HCT116 (cell line): ENCODE measurements at regions not wholly inside any gene's neighbourhood (a gene's known extent, or its start where the extent isn't known, plus 50 kb on each side); places are given as distances from the start of the nearest gene placed in this dataset.

Source experiments
- ATAC-seq: fragments of 200-7000 bp; cut with Tn5 transposase; 2 replicates; pipeline ENCODE4 v1.9.1; 2020; ENCODE audit warnings: mild to moderate bottlenecking, moderate library complexity
- BruUV-seq: library from RNA; stranded (reverse); fragments of 400-500 nt; replicated peaks from 2 replicates; lab custom pipeline; 2021; lab: Mats Ljungman, UMichigan
- CTCF ChIA-PET: fragments of 300-600 bp; sonication (Branson Sonifier 250); formaldehyde crosslinking; loops from one replicate; lab custom pipeline; 2021; ENCODE audit warnings: antibody characterized with exemption; lab: Charles Lee
- POLR2A ChIA-PET: fragments of 300-600, 350-600 bp; sonication (Branson Sonifier 250); formaldehyde crosslinking; loops from one replicate; lab custom pipeline; 2021; ENCODE audit warnings: antibody characterized with exemption; lab: Charles Lee
- RAD21 ChIA-PET, 2 experiments: fragments of 300-600 bp; sonication (Branson Sonifier 250); formaldehyde crosslinking; loops; one replicate each; lab custom pipeline; 2023; ENCODE audit warnings: low total read pairs in 2 of 2; ENCODE audit not compliant: uncharacterized antibody in 2 of 2, unreplicated experiment in 2 of 2, low non-redundant PET in 1 of 2; lab: Charles Lee
- DNase-seq: peaks from one replicate; pipeline ENCODE4 v3.0.0-alpha.2; 2010; ENCODE audit warnings: low read depth, low spot score
- H2AFZ ChIP-seq: fragments of 200-600 bp; shearing (Covaris generic), sonication (generic); 2 replicates; pipeline ENCODE4 v1.6.1; 2017; ENCODE audit warnings: low read depth, mixed run types, mixed read lengths, antibody characterized with exemption, low read length; ENCODE audit not compliant: poor library complexity, severe bottlenecking
- H3K27ac ChIP-seq: 2 replicates; pipeline ENCODE4 v1.5.1; 2012; ENCODE audit warnings: low read depth, low read length
- H3K27me3 ChIP-seq: fragments of 200-600 bp; sonication (generic); 2 replicates; pipeline ENCODE4 v1.6.1; 2016; ENCODE audit warnings: mixed run types, low read length, mixed read lengths; ENCODE audit not compliant: insufficient read depth
- H3K36me3 ChIP-seq, 2 experiments: fragments of 200-500 bp in 1 of 2; fragments of 200-600 bp in 1 of 2; sonication (Bioruptor generic) in 1 of 2; sonication (generic) in 1 of 2; 2 replicates each; pipeline versions ENCODE4 v1.5.1 to v1.6.1; 2014 to 2016; ENCODE audit warnings: low read length in 2 of 2, inconsistent platforms in 1 of 2, mixed read lengths in 1 of 2, mixed run types in 1 of 2; ENCODE audit not compliant: insufficient read depth in 2 of 2, control insufficient read depth in 1 of 2
- H3K4me1 ChIP-seq, 2 experiments: fragments of 200-600 bp in 1 of 2; sonication (generic) in 1 of 2; 2 replicates each; pipeline versions ENCODE4 v1.5.1 to v1.6.1; 2012 to 2017; ENCODE audit warnings: low read length in 2 of 2, inconsistent platforms in 1 of 2, mild to moderate bottlenecking in 1 of 2, mixed read lengths in 1 of 2, mixed run types in 1 of 2, moderate library complexity in 1 of 2; ENCODE audit not compliant: insufficient read depth in 2 of 2, control insufficient read depth in 1 of 2
- H3K4me2 ChIP-seq: fragments of 200-600 bp; sonication (generic); 2 replicates; pipeline ENCODE4 v1.6.1; 2017; ENCODE audit warnings: mixed run types, low read length, mixed read lengths
- H3K4me3 ChIP-seq, 2 experiments: fragments of 200-600 bp in 1 of 2; sonication (generic) in 1 of 2; replicated peaks in 1 of 2; 2 replicates each; pipeline ENCODE4 v1.5.1; 2011 to 2016; ENCODE audit warnings: low read length in 2 of 2, control low read depth in 1 of 2, low read depth in 1 of 2, mild to moderate bottlenecking in 1 of 2, mixed read lengths in 1 of 2, mixed run types in 1 of 2
- H3K79me2 ChIP-seq: fragments of 200-600 bp; sonication (generic); 2 replicates; pipeline ENCODE4 v1.6.1; 2017; ENCODE audit warnings: mild to moderate bottlenecking, mixed run types, low read length, moderate library complexity, mixed read lengths; ENCODE audit not compliant: insufficient read depth
- H3K9ac ChIP-seq: fragments of 200-600 bp; sonication (generic); 2 replicates; pipeline ENCODE4 v1.6.1; 2016; ENCODE audit warnings: low read length, mixed read lengths
- H3K9me2 ChIP-seq: fragments of 200-600 bp; sonication (generic), shearing (Covaris generic); 2 replicates; pipeline ENCODE4 v1.6.1; 2017; ENCODE audit warnings: mixed run types, mild to moderate bottlenecking, moderate library complexity; ENCODE audit not compliant: insufficient read depth
- H3K9me3 ChIP-seq, 2 experiments: fragments of 200-500 bp in 1 of 2; fragments of 200-600 bp in 1 of 2; sonication (Bioruptor generic) in 1 of 2; sonication (generic) in 1 of 2; 2 replicates each; pipeline ENCODE4 v1.6.1; 2014 to 2017; ENCODE audit warnings: low read length in 2 of 2, mixed read lengths in 2 of 2, inconsistent platforms in 1 of 2, low read depth in 1 of 2, mild to moderate bottlenecking in 1 of 2, mixed run types in 1 of 2, moderate library complexity in 1 of 2; ENCODE audit not compliant: control insufficient read depth in 1 of 2, insufficient read depth in 1 of 2
- H4K20me1 ChIP-seq: fragments of 200-600 bp; sonication (generic), shearing (Covaris generic); 2 replicates; pipeline ENCODE4 v1.6.1; 2017; ENCODE audit warnings: mixed run types, mild to moderate bottlenecking, moderate library complexity; ENCODE audit not compliant: insufficient read depth
- CBX3 ChIP-seq: IDR thresholded peaks from 2 replicates; pipeline ENCODE4 v1.6.1; 2012; ENCODE audit warnings: low read depth
- CEBPB ChIP-seq: IDR thresholded peaks from 2 replicates; pipeline ENCODE4 v1.6.1; 2012; ENCODE audit warnings: low read depth
- EGR1 ChIP-seq: IDR thresholded peaks from 2 replicates; pipeline ENCODE4 v1.6.1; 2012; ENCODE audit warnings: low read depth
- ELF1 ChIP-seq: IDR thresholded peaks from 2 replicates; pipeline ENCODE4 v1.6.1; 2012; ENCODE audit warnings: low read depth, borderline replicate concordance
- EZH2 ChIP-seq: fragments of 200-600 bp; sonication (generic); IDR thresholded peaks from 2 replicates; pipeline ENCODE4 v1.6.1; 2017; ENCODE audit warnings: antibody characterized with exemption, mixed run types
- JUND ChIP-seq: IDR thresholded peaks from 2 replicates; pipeline ENCODE4 v1.6.1; 2012
- POLR2A ChIP-seq: IDR thresholded peaks from 2 replicates; pipeline ENCODE4 v1.7.0; 2011; ENCODE audit warnings: borderline replicate concordance; ENCODE audit not compliant: insufficient read depth, insufficient read length; ENCODE audit errors: extremely low read depth
- POLR2AphosphoS5 ChIP-seq: IDR thresholded peaks from 2 replicates; pipeline ENCODE4 v1.6.1; 2011; ENCODE audit warnings: mild to moderate bottlenecking, low read depth, low read length, moderate library complexity
- SIN3A ChIP-seq: IDR thresholded peaks from 2 replicates; pipeline ENCODE4 v1.6.1; 2012; ENCODE audit warnings: low read depth
- SP1 ChIP-seq: IDR thresholded peaks from 2 replicates; pipeline ENCODE4 v1.6.1; 2012; ENCODE audit warnings: low read depth
- TCF7L2 ChIP-seq: IDR thresholded peaks from 2 replicates; pipeline ENCODE4 v1.7.0; 2011; ENCODE audit warnings: borderline replicate concordance, inconsistent platforms; ENCODE audit not compliant: insufficient read depth, insufficient read length; ENCODE audit errors: extremely low read depth
- YY1 ChIP-seq: IDR thresholded peaks from 2 replicates; pipeline ENCODE4 v1.6.1; 2011; ENCODE audit warnings: low read length, low read depth, moderate library complexity, mild to moderate bottlenecking; ENCODE audit not compliant: insufficient replicate concordance; ENCODE audit errors: extremely low read depth
- ZFX ChIP-seq: fragments of 450-650 bp; IDR thresholded peaks from 2 replicates; pipeline ENCODE4 v1.6.1; 2017
- ZNF274 ChIP-seq: fragments of 200-500 bp; sonication (Bioruptor generic); IDR thresholded peaks from 2 replicates; pipeline ENCODE4 v1.6.1; 2014; ENCODE audit warnings: mild to moderate bottlenecking, low read depth, low read length, inconsistent platforms
- intact Hi-C: fragments of 100-400 bp; cut with micrococcal nuclease; formaldehyde crosslinking; loops from 2 replicates; pipeline ENCODE4 v1.10.0; 2022
- TF ChIP-seq, protein P1 (sequence below): IDR thresholded peaks from 2 replicates; pipeline ENCODE4 v1.6.1; 2012; ENCODE audit warnings: low read depth
- TF ChIP-seq, protein P2 (sequence below), 3 experiments: fragments of 200-600 bp in 1 of 3; sonication (generic) in 1 of 3; IDR thresholded peaks in 2 of 3; conservative IDR thresholded peaks in 1 of 3; 2 replicates each; pipeline ENCODE4 v1.5.1; 2012 to 2017; ENCODE audit warnings: low read depth in 2 of 3, low read length in 2 of 3, antibody characterized with exemption in 1 of 3, borderline replicate concordance in 1 of 3, control low read depth in 1 of 3, mild to moderate bottlenecking in 1 of 3, mixed read lengths in 1 of 3, mixed run types in 1 of 3, moderate library complexity in 1 of 3; ENCODE audit not compliant: insufficient read depth in 1 of 3
- TF ChIP-seq, protein P3 (sequence below): IDR thresholded peaks from 2 replicates; pipeline ENCODE4 v1.6.1; 2012

DNA sequence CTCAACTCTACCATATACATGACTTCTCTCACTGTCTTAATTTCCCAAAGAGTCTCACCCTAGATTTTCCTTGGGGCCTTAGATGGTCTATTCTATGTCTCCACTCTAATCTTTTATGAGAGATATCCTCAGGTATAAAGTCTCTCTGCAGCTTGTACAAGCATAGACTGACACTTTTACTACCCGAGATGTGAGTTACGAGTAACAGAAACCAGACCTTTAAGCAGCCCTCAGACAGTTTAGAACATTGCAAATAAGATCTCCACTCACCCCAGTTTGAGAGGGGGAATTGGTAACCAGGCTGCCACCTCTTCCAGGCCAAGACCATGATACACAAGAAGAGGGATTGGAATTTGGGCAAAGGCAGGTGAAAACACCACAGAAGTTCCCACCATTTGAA lies 542.5 kb downstream of the TLE4 start:
- Histone ChIP-seq H3K27me3 (no peaks in the 10 kb centered on the region), H3K9ac (no peak overlapping the region), H3K9me3 (peaks cover 6 to 30% of the 10 kb centered on the region in 2 experiments; a peak in 2 of 4 replicates), H2AFZ (no peak overlapping the region), H3K4me2 (no peak overlapping the region), H4K20me1 (no peaks in the 10 kb centered on the region), H3K4me3 (no peak overlapping the region), H3K79me2 (no peaks in the 10 kb centered on the region), H3K9me2 (no peaks in the 10 kb centered on the region), H3K4me1 (no peaks in the 10 kb centered on the region), H3K27ac (no peak overlapping the region), H3K36me3 (no peaks in the 10 kb centered on the region)
- CTCF ChIA-PET = no interaction called here
- POLR2A ChIA-PET = no interaction called here
- RAD21 ChIA-PET = no interaction called here
- intact Hi-C loops = no loop called here
- DNase-seq = no peak
- no TSS peak for BruUV-seq
- TF ChIP-seq, protein P1, sequence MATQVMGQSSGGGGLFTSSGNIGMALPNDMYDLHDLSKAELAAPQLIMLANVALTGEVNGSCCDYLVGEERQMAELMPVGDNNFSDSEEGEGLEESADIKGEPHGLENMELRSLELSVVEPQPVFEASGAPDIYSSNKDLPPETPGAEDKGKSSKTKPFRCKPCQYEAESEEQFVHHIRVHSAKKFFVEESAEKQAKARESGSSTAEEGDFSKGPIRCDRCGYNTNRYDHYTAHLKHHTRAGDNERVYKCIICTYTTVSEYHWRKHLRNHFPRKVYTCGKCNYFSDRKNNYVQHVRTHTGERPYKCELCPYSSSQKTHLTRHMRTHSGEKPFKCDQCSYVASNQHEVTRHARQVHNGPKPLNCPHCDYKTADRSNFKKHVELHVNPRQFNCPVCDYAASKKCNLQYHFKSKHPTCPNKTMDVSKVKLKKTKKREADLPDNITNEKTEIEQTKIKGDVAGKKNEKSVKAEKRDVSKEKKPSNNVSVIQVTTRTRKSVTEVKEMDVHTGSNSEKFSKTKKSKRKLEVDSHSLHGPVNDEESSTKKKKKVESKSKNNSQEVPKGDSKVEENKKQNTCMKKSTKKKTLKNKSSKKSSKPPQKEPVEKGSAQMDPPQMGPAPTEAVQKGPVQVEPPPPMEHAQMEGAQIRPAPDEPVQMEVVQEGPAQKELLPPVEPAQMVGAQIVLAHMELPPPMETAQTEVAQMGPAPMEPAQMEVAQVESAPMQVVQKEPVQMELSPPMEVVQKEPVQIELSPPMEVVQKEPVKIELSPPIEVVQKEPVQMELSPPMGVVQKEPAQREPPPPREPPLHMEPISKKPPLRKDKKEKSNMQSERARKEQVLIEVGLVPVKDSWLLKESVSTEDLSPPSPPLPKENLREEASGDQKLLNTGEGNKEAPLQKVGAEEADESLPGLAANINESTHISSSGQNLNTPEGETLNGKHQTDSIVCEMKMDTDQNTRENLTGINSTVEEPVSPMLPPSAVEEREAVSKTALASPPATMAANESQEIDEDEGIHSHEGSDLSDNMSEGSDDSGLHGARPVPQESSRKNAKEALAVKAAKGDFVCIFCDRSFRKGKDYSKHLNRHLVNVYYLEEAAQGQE = no peak
- TF ChIP-seq ELF1 (no peak), EZH2 (no peak), EGR1 (no peak), POLR2A (no peak), SP1 (no peak), SIN3A (no peak), ZNF274 (no peak), ZFX (no peak), JUND (no peak), POLR2AphosphoS5 (no peak), YY1 (no peak), CEBPB (no peak), CBX3 (no peak), TCF7L2 (no peak)
- TF ChIP-seq, protein P2, sequence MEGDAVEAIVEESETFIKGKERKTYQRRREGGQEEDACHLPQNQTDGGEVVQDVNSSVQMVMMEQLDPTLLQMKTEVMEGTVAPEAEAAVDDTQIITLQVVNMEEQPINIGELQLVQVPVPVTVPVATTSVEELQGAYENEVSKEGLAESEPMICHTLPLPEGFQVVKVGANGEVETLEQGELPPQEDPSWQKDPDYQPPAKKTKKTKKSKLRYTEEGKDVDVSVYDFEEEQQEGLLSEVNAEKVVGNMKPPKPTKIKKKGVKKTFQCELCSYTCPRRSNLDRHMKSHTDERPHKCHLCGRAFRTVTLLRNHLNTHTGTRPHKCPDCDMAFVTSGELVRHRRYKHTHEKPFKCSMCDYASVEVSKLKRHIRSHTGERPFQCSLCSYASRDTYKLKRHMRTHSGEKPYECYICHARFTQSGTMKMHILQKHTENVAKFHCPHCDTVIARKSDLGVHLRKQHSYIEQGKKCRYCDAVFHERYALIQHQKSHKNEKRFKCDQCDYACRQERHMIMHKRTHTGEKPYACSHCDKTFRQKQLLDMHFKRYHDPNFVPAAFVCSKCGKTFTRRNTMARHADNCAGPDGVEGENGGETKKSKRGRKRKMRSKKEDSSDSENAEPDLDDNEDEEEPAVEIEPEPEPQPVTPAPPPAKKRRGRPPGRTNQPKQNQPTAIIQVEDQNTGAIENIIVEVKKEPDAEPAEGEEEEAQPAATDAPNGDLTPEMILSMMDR (IDR thresholded peaks at IDR 0.05 in 2 of 3, conservative IDR thresholded peaks at IDR 0.05 in 1 of 3; ENCODE audit: borderline replicate concordance in 1 of 3, insufficient read depth in 1 of 3, low read depth in 2 of 3, low read length in 2 of 3) = no peak
- TF ChIP-seq, protein P3, sequence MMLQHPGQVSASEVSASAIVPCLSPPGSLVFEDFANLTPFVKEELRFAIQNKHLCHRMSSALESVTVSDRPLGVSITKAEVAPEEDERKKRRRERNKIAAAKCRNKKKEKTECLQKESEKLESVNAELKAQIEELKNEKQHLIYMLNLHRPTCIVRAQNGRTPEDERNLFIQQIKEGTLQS = no peak
- ATAC-seq = no peak
